Activated CD4-positive, alpha-beta T cell treated with anti-CD3 and anti-CD28 coated beads for 36 hours (primary cell): ENCODE measurements at regions not wholly inside any gene's neighbourhood (a gene's known extent, or its start where the extent isn't known, plus 50 kb on each side); places are given as distances from the start of the nearest gene placed in this dataset.

ENCODE experiments used
- ATAC-seq: fragments of 200-7000 bp; cut with Tn5 transposase; one replicate; pipeline ENCODE4 v1.10.0; 2021; ENCODE audit warnings: mild to moderate bottlenecking, moderate library complexity
- CTCF ChIA-PET: fragments of 350-600 bp; sonication (Branson Sonifier 250); formaldehyde crosslinking; loops from one replicate; lab custom pipeline; 2021; ENCODE audit warnings: antibody characterized with exemption; lab: Charles Lee
- POLR2A ChIA-PET: fragments of 350-600 bp; sonication (Branson Sonifier 250); formaldehyde crosslinking; loops from one replicate; lab custom pipeline; 2021; ENCODE audit warnings: antibody characterized with exemption, inconsistent platforms; lab: Charles Lee
- DNase-seq: peaks from one replicate; pipeline ENCODE4 v3.0.0-alpha.2; 2020
- H3K27ac Mint-ChIP-seq: one replicate; pipeline ENCODE4 v1.8.0; 2021; ENCODE audit warnings: mixed read lengths
- H3K27me3 Mint-ChIP-seq: one replicate; pipeline ENCODE4 v1.8.0; 2021; ENCODE audit warnings: mixed read lengths
- H3K36me3 Mint-ChIP-seq: one replicate; pipeline ENCODE4 v1.8.0; 2021; ENCODE audit warnings: low read depth, mixed read lengths
- H3K4me1 Mint-ChIP-seq: one replicate; pipeline ENCODE4 v1.8.0; 2021; ENCODE audit warnings: mixed read lengths
- H3K4me3 Mint-ChIP-seq: one replicate; pipeline ENCODE4 v1.8.0; 2021; ENCODE audit warnings: mild to moderate bottlenecking, moderate library complexity, mixed read lengths
- H3K9me3 Mint-ChIP-seq: one replicate; pipeline ENCODE4 v1.8.0; 2021; ENCODE audit warnings: low read depth, mixed read lengths
- intact Hi-C, 2 experiments: fragments of 100-400 bp; cut with DNase I in 1 of 2; cut with micrococcal nuclease in 1 of 2; formaldehyde crosslinking; loops; one replicate each; pipeline versions ENCODE4 v1.14.2 to v1.15.1; 2022 to 2024; cut with DNase I, micrococcal nuclease

DNA sequence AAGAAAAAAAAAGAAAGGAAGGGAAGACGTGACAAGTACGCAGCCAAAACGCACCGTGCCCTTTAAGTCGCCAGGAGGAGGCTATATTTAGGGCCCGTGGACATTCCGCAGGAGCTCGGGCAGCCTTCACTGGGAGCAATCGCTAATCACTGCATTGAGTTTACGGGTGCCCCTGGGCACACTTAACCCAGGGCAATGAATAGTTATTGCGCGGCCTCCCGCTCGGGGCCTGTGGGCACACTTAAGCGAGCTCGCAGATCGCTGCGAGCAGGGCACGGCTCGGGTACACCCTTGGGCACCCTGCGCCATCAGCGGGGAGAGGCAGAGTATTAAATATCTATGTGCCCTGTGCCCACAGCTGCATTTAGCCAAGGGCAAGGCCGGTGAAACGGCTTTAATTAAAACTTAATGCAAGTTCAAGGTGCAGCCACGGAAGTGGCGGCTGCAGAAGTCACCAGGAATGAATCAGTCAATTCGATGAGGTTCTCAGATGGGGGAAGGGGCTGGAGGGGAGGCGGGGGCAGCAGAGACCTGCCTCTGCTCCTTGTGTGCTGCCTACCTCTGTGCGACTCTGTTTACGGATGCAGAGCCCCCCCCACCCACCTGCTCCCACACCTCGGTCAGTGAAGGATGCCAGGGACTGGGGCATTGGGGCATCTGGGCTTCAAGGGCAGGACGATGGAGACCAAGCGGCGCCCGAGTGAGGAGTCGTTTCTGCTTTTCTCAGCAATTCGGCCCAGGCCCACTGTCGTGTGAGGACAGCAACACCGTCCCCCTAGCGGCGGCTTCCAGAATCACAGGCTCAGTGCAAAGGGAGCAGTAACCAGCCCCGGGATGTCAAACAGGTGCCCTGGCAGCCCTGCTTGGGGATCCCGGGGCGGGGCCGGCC is 51.8 kb upstream of the TARDBP start:
- peak; percentile 86 for ATAC-seq
- intact Hi-C loops = no loop called here
- Mint-ChIP-seq H3K27me3 (peaks cover 13% of the 10 kb centered on the region), H3K27ac (no peak overlapping the region), H3K36me3 (no peaks in the 10 kb centered on the region), H3K9me3 (no peaks in the 10 kb centered on the region), H3K4me1 (peaks cover 11% of the 10 kb centered on the region), H3K4me3 (no peak overlapping the region)
- DNase-seq = peak; percentile 92
- CTCF ChIA-PET = interaction anchor here (0.7 kb wide), 1 partner anchor 19 kb away, joined by 3 read pairs; no protein-coding TSS in a partner anchor
- POLR2A ChIA-PET = no interaction called here

DNA sequence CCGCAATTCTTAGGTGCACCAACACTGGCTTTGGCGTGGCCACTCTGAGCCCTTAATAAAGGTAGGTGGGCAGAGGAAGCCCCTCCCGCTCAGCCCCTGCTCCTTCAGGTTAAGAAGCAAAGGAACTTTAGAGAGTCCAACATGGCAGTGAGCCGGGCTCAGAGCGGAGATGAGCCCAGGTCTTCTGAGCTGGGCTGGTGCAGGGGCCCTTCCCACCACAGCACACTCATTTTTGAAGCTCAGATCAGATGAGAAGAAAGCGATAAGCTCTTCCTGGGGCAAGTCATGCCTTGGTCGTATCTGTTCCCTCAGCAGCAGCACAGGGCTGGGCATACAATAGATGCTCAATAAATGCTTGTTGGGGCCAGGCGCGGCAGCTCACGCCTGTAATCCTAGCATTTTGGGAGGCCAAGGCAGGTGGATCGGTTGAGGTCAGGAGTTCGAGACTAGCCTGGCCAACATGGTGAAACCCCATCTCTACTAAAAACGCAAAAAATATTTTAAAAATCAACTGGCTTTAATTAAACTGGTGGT is 51.1 kb upstream of the TARDBP start:
- peak; percentile 16 for ATAC-seq
- intact Hi-C loops = no loop called here
- ChIA-PET POLR2A (no interaction called here), CTCF (interaction anchor here (0.7 to 1.0 kb wide), 2 partner anchors 8 to 19 kb away, joined by 3 read pairs; no protein-coding TSS in a partner anchor)
- H3K9me3 Mint-ChIP-seq = no peaks in the 10 kb centered on the region
- H3K36me3 Mint-ChIP-seq = no peaks in the 10 kb centered on the region
- peaks cover 15% of the 10 kb centered on the region for H3K27me3 Mint-ChIP-seq
- no peak overlapping the region for H3K27ac Mint-ChIP-seq
- no peak for DNase-seq
- H3K4me1 Mint-ChIP-seq = peaks cover 17% of the 10 kb centered on the region
- no peak overlapping the region for H3K4me3 Mint-ChIP-seq

DNA sequence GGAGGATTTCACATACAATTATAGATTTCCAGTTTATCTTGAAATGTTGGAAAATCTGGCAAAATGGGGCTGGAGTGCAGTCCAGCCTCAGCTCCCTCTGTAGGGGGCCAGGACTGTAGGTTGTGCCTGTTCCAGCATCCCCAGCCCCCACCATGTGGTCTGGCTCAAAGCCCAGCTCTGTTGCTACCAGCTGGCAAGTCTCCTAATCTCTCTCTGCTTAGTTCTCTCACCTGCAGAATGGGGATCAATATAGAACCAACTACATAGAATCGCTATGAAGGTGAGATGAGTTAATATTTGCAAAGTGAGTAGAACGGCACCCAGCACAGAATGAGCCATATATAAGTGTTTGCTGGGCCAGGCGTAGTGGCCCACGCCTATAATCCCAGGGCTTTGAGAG is 50.0 kb upstream of the TARDBP start:
- ATAC-seq (no peak), DNase-seq (no peak)
- Mint-ChIP-seq H3K27ac (no peak overlapping the region), H3K27me3 (peaks cover 15% of the 10 kb centered on the region), H3K9me3 (no peaks in the 10 kb centered on the region), H3K4me3 (no peak overlapping the region), H3K4me1 (peaks cover 17% of the 10 kb centered on the region), H3K36me3 (no peaks in the 10 kb centered on the region)
- intact Hi-C loops = no loop called here
- POLR2A ChIA-PET = no interaction called here
- CTCF ChIA-PET = interaction anchor here (0.6 to 1.0 kb wide), 3 partner anchors 10 to 232 kb away, joined by 3 read pairs; no protein-coding TSS in a partner anchor
